ENCODE measurements at regions not wholly inside any gene's neighbourhood (a gene's known extent, or its start where the extent isn't known, plus 50 kb on each side); places are given as distances from the start of the nearest gene placed in this dataset.

GRCh38 chr11:27187848-27188621, 147.4 kb downstream of the BBOX1 start:
- intact Hi-C loops (cut with micrococcal nuclease): no loop called here
- ChIA-PET POLR2A (no interaction called here), CTCF (interaction anchor here (3.2 kb wide), 1 partner anchor 297 kb away, joined by 18 read pairs; no protein-coding TSS in a partner anchor), RAD21 (ENCODE audit: low non-redundant PET in 1 of 2, low total read pairs in 2 of 2, uncharacterized antibody in 2 of 2, unreplicated experiment in 2 of 2) (no interaction called here)
- Histone ChIP-seq H3K79me2 (ENCODE audit: insufficient read depth, low read length) (no peaks in the 10 kb centered on the region), H3K9ac (ENCODE audit: low read length) (no peak overlapping the region), H3K4me3 (replicated peaks in 1 of 2; ENCODE audit: low read depth in 1 of 2, low read length in 2 of 2) (no peak overlapping the region), H3K27ac (ENCODE audit: low read depth, low read length) (no peak overlapping the region), H2AFZ (ENCODE audit: low read depth, low read length, poor library complexity, severe bottlenecking) (no peak overlapping the region), H3K36me3 (ENCODE audit: control insufficient read depth in 1 of 2, insufficient read depth in 2 of 2, low read length in 2 of 2) (no peaks in the 10 kb centered on the region), H3K4me2 (ENCODE audit: low read length) (no peak overlapping the region), H3K9me3 (ENCODE audit: control insufficient read depth in 1 of 2, insufficient read depth in 1 of 2, low read depth in 1 of 2, low read length in 2 of 2) (no peaks in the 10 kb centered on the region), H3K9me2 (ENCODE audit: insufficient read depth) (no peaks in the 10 kb centered on the region), H3K4me1 (ENCODE audit: control insufficient read depth in 1 of 2, insufficient read depth in 2 of 2, low read length in 2 of 2) (no peaks in the 10 kb centered on the region), H3K27me3 (ENCODE audit: insufficient read depth, low read length) (peaks cover 13% of the 10 kb centered on the region), H4K20me1 (ENCODE audit: insufficient read depth) (no peaks in the 10 kb centered on the region)
- DNase-seq (ENCODE audit: low read depth, low spot score) (no peak), ATAC-seq (no peak)
- no TSS peak for BruUV-seq (replicated peaks)
- TF ChIP-seq MAX (IDR thresholded peaks at IDR 0.05) (no peak), CBX3 (IDR thresholded peaks at IDR 0.05; ENCODE audit: low read depth) (no peak), POLR2A (IDR thresholded peaks at IDR 0.05; ENCODE audit: borderline replicate concordance, extremely low read depth, insufficient read depth, insufficient read length) (no peak)
- TF ChIP-seq, protein P1, sequence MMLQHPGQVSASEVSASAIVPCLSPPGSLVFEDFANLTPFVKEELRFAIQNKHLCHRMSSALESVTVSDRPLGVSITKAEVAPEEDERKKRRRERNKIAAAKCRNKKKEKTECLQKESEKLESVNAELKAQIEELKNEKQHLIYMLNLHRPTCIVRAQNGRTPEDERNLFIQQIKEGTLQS (IDR thresholded peaks at IDR 0.05): no peak

GRCh38 chr11:27187075-27187847, 146.6 kb downstream of the BBOX1 start:
- Histone ChIP-seq H3K9me2 (ENCODE audit: insufficient read depth) (no peaks in the 10 kb centered on the region), H4K20me1 (ENCODE audit: insufficient read depth) (no peaks in the 10 kb centered on the region), H3K4me1 (ENCODE audit: control insufficient read depth in 1 of 2, insufficient read depth in 2 of 2, low read length in 2 of 2) (no peaks in the 10 kb centered on the region), H3K27ac (ENCODE audit: low read depth, low read length) (no peak overlapping the region), H2AFZ (ENCODE audit: low read depth, low read length, poor library complexity, severe bottlenecking) (no peak overlapping the region), H3K4me3 (replicated peaks in 1 of 2; ENCODE audit: low read depth in 1 of 2, low read length in 2 of 2) (no peak overlapping the region), H3K27me3 (ENCODE audit: insufficient read depth, low read length) (peaks cover 13% of the 10 kb centered on the region), H3K4me2 (ENCODE audit: low read length) (no peak overlapping the region), H3K79me2 (ENCODE audit: insufficient read depth, low read length) (no peaks in the 10 kb centered on the region), H3K9me3 (ENCODE audit: control insufficient read depth in 1 of 2, insufficient read depth in 1 of 2, low read depth in 1 of 2, low read length in 2 of 2) (no peaks in the 10 kb centered on the region), H3K9ac (ENCODE audit: low read length) (no peak overlapping the region), H3K36me3 (ENCODE audit: control insufficient read depth in 1 of 2, insufficient read depth in 2 of 2, low read length in 2 of 2) (no peaks in the 10 kb centered on the region)
- no TSS peak for BruUV-seq (replicated peaks)
- ChIA-PET RAD21 (ENCODE audit: low non-redundant PET in 1 of 2, low total read pairs in 2 of 2, uncharacterized antibody in 2 of 2, unreplicated experiment in 2 of 2) (no interaction called here), CTCF (interaction anchor here (3.2 kb wide), 1 partner anchor 298 kb away, joined by 18 read pairs; no protein-coding TSS in a partner anchor), POLR2A (no interaction called here)
- ATAC-seq (no peak), DNase-seq (ENCODE audit: low read depth, low spot score) (no peak)
- intact Hi-C loops (cut with micrococcal nuclease): no loop called here
- TF ChIP-seq, protein P2, sequence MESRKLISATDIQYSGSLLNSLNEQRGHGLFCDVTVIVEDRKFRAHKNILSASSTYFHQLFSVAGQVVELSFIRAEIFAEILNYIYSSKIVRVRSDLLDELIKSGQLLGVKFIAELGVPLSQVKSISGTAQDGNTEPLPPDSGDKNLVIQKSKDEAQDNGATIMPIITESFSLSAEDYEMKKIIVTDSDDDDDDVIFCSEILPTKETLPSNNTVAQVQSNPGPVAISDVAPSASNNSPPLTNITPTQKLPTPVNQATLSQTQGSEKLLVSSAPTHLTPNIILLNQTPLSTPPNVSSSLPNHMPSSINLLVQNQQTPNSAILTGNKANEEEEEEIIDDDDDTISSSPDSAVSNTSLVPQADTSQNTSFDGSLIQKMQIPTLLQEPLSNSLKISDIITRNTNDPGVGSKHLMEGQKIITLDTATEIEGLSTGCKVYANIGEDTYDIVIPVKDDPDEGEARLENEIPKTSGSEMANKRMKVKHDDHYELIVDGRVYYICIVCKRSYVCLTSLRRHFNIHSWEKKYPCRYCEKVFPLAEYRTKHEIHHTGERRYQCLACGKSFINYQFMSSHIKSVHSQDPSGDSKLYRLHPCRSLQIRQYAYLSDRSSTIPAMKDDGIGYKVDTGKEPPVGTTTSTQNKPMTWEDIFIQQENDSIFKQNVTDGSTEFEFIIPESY (IDR thresholded peaks at IDR 0.05; ENCODE audit: extremely low read depth, insufficient replicate concordance, low read length): no peak
- no peak for TF ChIP-seq POLR2AphosphoS5 (IDR thresholded peaks at IDR 0.05; ENCODE audit: low read depth, low read length)
- no peak for TF ChIP-seq JUND (IDR thresholded peaks at IDR 0.05)
- no peak for TF ChIP-seq FOSL1 (IDR thresholded peaks at IDR 0.05; ENCODE audit: low read depth)
- TF ChIP-seq TCF7L2 (IDR thresholded peaks at IDR 0.05; ENCODE audit: borderline replicate concordance, extremely low read depth, insufficient read depth, insufficient read length): no peak
- no peak for TF ChIP-seq EGR1 (IDR thresholded peaks at IDR 0.05; ENCODE audit: low read depth)
- TF ChIP-seq RAD21 (IDR thresholded peaks at IDR 0.05; ENCODE audit: low read depth): no peak
- no peak for TF ChIP-seq SP1 (IDR thresholded peaks at IDR 0.05; ENCODE audit: low read depth)
- TF ChIP-seq EZH2phosphoT487 (IDR thresholded peaks at IDR 0.05; ENCODE audit: borderline replicate concordance): no peak
- TF ChIP-seq, protein P1 (IDR thresholded peaks at IDR 0.05): no peak
- TF ChIP-seq ZNF274 (IDR thresholded peaks at IDR 0.05; ENCODE audit: low read depth, low read length): no peak

Data from HCT116 (cell line).